A549 (cell line): ENCODE measurements at regions not wholly inside any gene's neighbourhood (a gene's known extent, or its start where the extent isn't known, plus 50 kb on each side); places are given as distances from the start of the nearest gene placed in this dataset.

Source experiments
- ATAC-seq, 2 experiments: fragments of 200-7000 bp in 1 of 2; fragments of >200 bp in 1 of 2; cut with Nextera tagmentation in 1 of 2; cut with Tn5 transposase in 1 of 2; 3 replicates each; pipeline versions ENCODE4 v1.8.0 to v1.9.1; 2018 to 2020; ENCODE audit warnings: mild to moderate bottlenecking in 1 of 2, moderate library complexity in 1 of 2
- CTCF ChIA-PET: fragments of 300-600 bp; sonication (Branson Sonifier 250); formaldehyde crosslinking; extraction: SDS; loops from one replicate; lab custom pipeline; 2021; ENCODE audit warnings: antibody characterized with exemption, inconsistent platforms; lab: Yijun Ruan, JAX
- POLR2A ChIA-PET: fragments of 350-600 bp; formaldehyde crosslinking; extraction: SDS; loops from one replicate; lab custom pipeline; 2021; ENCODE audit warnings: antibody characterized with exemption, inconsistent platforms; lab: Yijun Ruan, JAX
- DNase-seq, 2 experiments: peaks; one replicate each; pipeline versions ENCODE4 v3.0.0 to v3.0.0-alpha.2; 2011 to 2016; ENCODE audit warnings: low read depth in 1 of 2, low spot score in 1 of 2
- FAIRE-seq: peaks from 2 replicates; lab custom pipeline; 2011; peaks lifted over from hg19 to GRCh38; lab: Jason Lieb, UNC
- H3K27ac ChIP-seq, 2 experiments: fragments of >200 bp; sonication (Bioruptor Twin); formaldehyde crosslinking; 3 replicates each; pipeline ENCODE4 v1.5.1; 2016 to 2017
- H3K4me1 ChIP-seq: fragments of >200 bp; sonication (Bioruptor Twin); formaldehyde crosslinking; 3 replicates; pipeline ENCODE4 v1.6.1; 2016
- H3K4me2 ChIP-seq: fragments of >200 bp; sonication (Bioruptor Twin); formaldehyde crosslinking; 3 replicates; pipeline ENCODE4 v1.6.1; 2016
- H3K4me3 ChIP-seq: fragments of >200 bp; sonication (Bioruptor Twin); formaldehyde crosslinking; 3 replicates; pipeline ENCODE4 v1.5.1; 2016
- H3K9me3 ChIP-seq: fragments of >200 bp; sonication (Bioruptor Twin); formaldehyde crosslinking; 3 replicates; pipeline ENCODE4 v1.6.1; 2016
- BHLHE40 ChIP-seq: IDR thresholded peaks from 2 replicates; pipeline ENCODE4 v1.6.1; 2012; ENCODE audit warnings: low read depth, low read length, inconsistent platforms
- CHD2 ChIP-seq: fragments of 150-350 bp; IDR thresholded peaks from 2 replicates; pipeline ENCODE4 v1.6.1; 2014; ENCODE audit warnings: low read length; ENCODE audit not compliant: partially characterized antibody
- CHD4 ChIP-seq: fragments of 200-600 bp; sonication (generic); IDR thresholded peaks from 2 replicates; pipeline ENCODE4 v1.6.1; 2016; ENCODE audit warnings: antibody characterized with exemption, mild to moderate bottlenecking, borderline replicate concordance
- ESRRA ChIP-seq: fragments of 150-350 bp; IDR thresholded peaks from 2 replicates; pipeline ENCODE4 v1.6.1; 2014; ENCODE audit warnings: mild to moderate bottlenecking, low read length, borderline replicate concordance
- HDAC2 ChIP-seq: fragments of 200-600 bp; sonication (generic); IDR thresholded peaks from 2 replicates; pipeline ENCODE4 v1.6.1; 2016
- HEYL ChIP-seq: fragments of 250-450 bp; sonication (Bioruptor Pico); IDR thresholded peaks from 2 replicates; pipeline ENCODE4 v1.8.0; 2021; ENCODE audit warnings: mild to moderate bottlenecking, moderate library complexity
- HOXB13 ChIP-seq: fragments of 250-450 bp; sonication (Bioruptor Pico); IDR thresholded peaks from 2 replicates; pipeline ENCODE4 v1.5.0; 2020; ENCODE audit warnings: low read depth, mild to moderate bottlenecking, moderate library complexity
- JUN ChIP-seq, 2 experiments: fragments of >200 bp; sonication (Bioruptor Twin); formaldehyde crosslinking; IDR thresholded peaks; 2 replicates in 1 of 2; 3 replicates in 1 of 2; pipeline ENCODE4 v1.6.1; 2016 to 2017
- KDM1A ChIP-seq: fragments of 200-600 bp; sonication (generic); IDR thresholded peaks from 2 replicates; pipeline ENCODE4 v1.6.1; 2016; ENCODE audit warnings: low read depth, mild to moderate bottlenecking
- KDM5A ChIP-seq: fragments of 200-600 bp; sonication (generic); IDR thresholded peaks from 2 replicates; pipeline ENCODE4 v1.6.1; 2016; ENCODE audit warnings: antibody characterized with exemption, mild to moderate bottlenecking
- MAFK ChIP-seq: fragments of 450-650 bp; IDR thresholded peaks from 2 replicates; pipeline ENCODE4 v1.6.1; 2014; ENCODE audit not compliant: partially characterized antibody
- MAZ ChIP-seq: fragments of 150-350 bp; IDR thresholded peaks from 2 replicates; pipeline ENCODE4 v1.6.1; 2014; ENCODE audit warnings: antibody characterized with exemption, low read depth, low read length, borderline replicate concordance
- MYC ChIP-seq: IDR thresholded peaks from 2 replicates; pipeline ENCODE4 v1.6.1; 2012; ENCODE audit warnings: mild to moderate bottlenecking, inconsistent platforms, low read length, improper control_type of control experiment, borderline replicate concordance
- POLR2AphosphoS2 ChIP-seq: conservative IDR thresholded peaks from 2 replicates; pipeline ENCODE4 v1.6.1; 2012; ENCODE audit warnings: low read length, improper control_type of control experiment, inconsistent platforms
- RAD21 ChIP-seq, 2 experiments: fragments of >200 bp in 1 of 2; sonication (Bioruptor Twin) in 1 of 2; formaldehyde crosslinking in 1 of 2; IDR thresholded peaks in 1 of 2; conservative IDR thresholded peaks in 1 of 2; 2 replicates in 1 of 2; 3 replicates in 1 of 2; pipeline ENCODE4 v1.6.1; 2012 to 2018; ENCODE audit warnings: inconsistent platforms in 1 of 2
- RCOR1 ChIP-seq: fragments of 150-350 bp; IDR thresholded peaks from 2 replicates; pipeline ENCODE4 v1.6.1; 2014; ENCODE audit warnings: antibody characterized with exemption, low read length, low read depth
- RFX5 ChIP-seq: fragments of 450-650 bp; IDR thresholded peaks from 2 replicates; pipeline ENCODE4 v1.7.1; 2014; ENCODE audit warnings: antibody characterized with exemption, mild to moderate bottlenecking, moderate library complexity
- SMC3 ChIP-seq: fragments of >200 bp; sonication (Bioruptor Twin); formaldehyde crosslinking; IDR thresholded peaks from 3 replicates; pipeline ENCODE4 v1.6.1; 2018; ENCODE audit warnings: inconsistent platforms
- SREBF2 ChIP-seq: fragments of 450-650 bp; IDR thresholded peaks from 2 replicates; pipeline ENCODE4 v1.6.1; 2014; ENCODE audit warnings: mild to moderate bottlenecking, moderate library complexity
- ZFP36 ChIP-seq: fragments of 450-650 bp; IDR thresholded peaks from 2 replicates; pipeline ENCODE4 v1.6.1; 2014; ENCODE audit warnings: borderline replicate concordance; ENCODE audit not compliant: partially characterized antibody
- WGBS: methylation state at CpG from one replicate; pipeline ENCODE4 v1.1.6; 2017; ENCODE audit errors: missing lambda C conversion rate; 5-methylcytosine and 5-hydroxymethylcytosine counted together
- TF ChIP-seq, protein P1 (sequence below): fragments of 200-600 bp; sonication (generic); IDR thresholded peaks from 2 replicates; pipeline ENCODE4 v1.6.1; 2016; ENCODE audit warnings: antibody characterized with exemption, mild to moderate bottlenecking, moderate library complexity
- TF ChIP-seq, protein P2 (sequence below): fragments of >200 bp; sonication (Bioruptor Twin); formaldehyde crosslinking; IDR thresholded peaks from 2 replicates; pipeline ENCODE4 v1.6.1; 2016
- TF ChIP-seq, protein P3 (sequence below): fragments of 150-350 bp; IDR thresholded peaks from 2 replicates; pipeline ENCODE4 v1.6.1; 2014; ENCODE audit warnings: low read depth, mild to moderate bottlenecking, low read length

DNA sequence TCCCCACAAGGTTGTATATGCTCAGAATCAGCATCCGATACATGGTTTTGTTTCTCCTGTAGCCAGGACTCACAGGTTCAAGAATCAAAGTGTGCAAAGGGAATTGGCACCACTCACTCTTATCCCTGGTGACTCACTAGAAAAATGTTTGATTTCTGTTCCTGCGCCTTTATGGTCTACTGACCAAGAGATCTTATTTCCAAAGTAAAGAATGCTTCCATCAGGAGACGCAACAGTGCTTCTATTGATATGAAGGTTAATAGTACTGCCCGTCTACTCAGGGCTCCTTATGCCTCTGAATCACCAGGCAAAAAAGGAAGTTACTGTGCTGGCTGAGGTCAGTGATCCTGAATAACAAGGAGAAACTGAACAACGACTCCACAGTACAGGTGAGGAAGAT is 1392.0 kb upstream of the PRMT6 start (continued):
- TF ChIP-seq, protein P1, sequence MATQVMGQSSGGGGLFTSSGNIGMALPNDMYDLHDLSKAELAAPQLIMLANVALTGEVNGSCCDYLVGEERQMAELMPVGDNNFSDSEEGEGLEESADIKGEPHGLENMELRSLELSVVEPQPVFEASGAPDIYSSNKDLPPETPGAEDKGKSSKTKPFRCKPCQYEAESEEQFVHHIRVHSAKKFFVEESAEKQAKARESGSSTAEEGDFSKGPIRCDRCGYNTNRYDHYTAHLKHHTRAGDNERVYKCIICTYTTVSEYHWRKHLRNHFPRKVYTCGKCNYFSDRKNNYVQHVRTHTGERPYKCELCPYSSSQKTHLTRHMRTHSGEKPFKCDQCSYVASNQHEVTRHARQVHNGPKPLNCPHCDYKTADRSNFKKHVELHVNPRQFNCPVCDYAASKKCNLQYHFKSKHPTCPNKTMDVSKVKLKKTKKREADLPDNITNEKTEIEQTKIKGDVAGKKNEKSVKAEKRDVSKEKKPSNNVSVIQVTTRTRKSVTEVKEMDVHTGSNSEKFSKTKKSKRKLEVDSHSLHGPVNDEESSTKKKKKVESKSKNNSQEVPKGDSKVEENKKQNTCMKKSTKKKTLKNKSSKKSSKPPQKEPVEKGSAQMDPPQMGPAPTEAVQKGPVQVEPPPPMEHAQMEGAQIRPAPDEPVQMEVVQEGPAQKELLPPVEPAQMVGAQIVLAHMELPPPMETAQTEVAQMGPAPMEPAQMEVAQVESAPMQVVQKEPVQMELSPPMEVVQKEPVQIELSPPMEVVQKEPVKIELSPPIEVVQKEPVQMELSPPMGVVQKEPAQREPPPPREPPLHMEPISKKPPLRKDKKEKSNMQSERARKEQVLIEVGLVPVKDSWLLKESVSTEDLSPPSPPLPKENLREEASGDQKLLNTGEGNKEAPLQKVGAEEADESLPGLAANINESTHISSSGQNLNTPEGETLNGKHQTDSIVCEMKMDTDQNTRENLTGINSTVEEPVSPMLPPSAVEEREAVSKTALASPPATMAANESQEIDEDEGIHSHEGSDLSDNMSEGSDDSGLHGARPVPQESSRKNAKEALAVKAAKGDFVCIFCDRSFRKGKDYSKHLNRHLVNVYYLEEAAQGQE, result no peak
- no peak for TF ChIP-seq MAZ
- no peak for TF ChIP-seq HDAC2
- TF ChIP-seq CHD4, result no peak
- TF ChIP-seq MAFK, result no peak
- no peak for TF ChIP-seq SMC3
- TF ChIP-seq HEYL (CRISPR knock-in tag), result no peak
- TF ChIP-seq ESRRA, result no peak
- TF ChIP-seq POLR2AphosphoS2, result no peak

DNA sequence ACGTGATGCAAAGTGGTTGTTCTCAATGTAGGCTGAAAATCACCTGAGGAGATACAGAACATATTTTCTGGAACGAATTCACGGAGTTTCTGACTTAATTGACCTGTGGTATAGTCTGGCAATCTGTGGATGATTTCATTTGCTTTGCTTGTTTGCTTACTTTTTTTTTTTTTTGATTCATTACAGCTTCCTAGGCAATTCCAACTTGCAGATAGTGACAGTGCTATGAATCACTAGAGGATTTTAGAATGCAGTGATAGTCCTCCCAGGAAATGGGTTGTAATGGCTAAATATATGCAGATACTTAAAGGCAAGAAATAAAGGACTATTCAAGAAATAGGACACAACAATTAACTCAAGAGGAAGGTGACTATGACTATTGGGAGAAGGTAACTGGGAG is 1378.1 kb upstream of the PRMT6 start:
- H3K4me2 ChIP-seq, result no peak overlapping the region

DNA sequence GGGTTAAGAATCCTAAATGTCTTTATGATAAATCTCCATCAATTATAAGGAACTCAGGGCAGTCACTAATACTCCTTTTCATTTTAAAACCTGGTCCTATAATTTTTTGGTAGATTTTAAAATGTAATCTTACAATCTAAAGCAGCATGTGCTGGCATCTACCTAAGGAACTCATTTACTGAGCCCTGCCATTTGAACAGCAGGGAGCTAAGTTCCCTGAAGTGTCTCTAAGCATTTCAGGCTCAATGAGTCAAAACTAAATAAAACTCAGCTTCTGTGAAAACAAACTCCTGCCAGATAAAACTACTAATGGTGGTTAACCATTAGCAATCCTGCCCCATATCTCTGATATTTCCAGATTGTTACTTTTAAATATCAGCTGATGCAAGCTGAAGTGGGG is 1371.8 kb upstream of the PRMT6 start:
- no peaks in the 10 kb centered on the region for H3K9me3 ChIP-seq
- H3K4me3 ChIP-seq, result no peak overlapping the region
- CTCF ChIA-PET, result no interaction called here
- H3K4me2 ChIP-seq, result no peak overlapping the region
- no peak for ATAC-seq
- TF ChIP-seq SREBF2 (no peak), HDAC2 (no peak), BHLHE40 (no peak), CHD4 (no peak), HEYL (CRISPR knock-in tag) (no peak), MYC (no peak), ESRRA (no peak), RAD21 (conservative IDR thresholded peaks at IDR 0.05 in 1 of 2, IDR thresholded peaks at IDR 0.05 in 1 of 2) (no peak), JUN (IDR thresholded peaks at IDR 0.05) (no peak), KDM5A (no peak), ZFP36 (no peak), KDM1A (no peak), HOXB13 (CRISPR knock-in tag) (no peak), POLR2AphosphoS2 (no peak), CHD2 (no peak)
- TF ChIP-seq, protein P2, sequence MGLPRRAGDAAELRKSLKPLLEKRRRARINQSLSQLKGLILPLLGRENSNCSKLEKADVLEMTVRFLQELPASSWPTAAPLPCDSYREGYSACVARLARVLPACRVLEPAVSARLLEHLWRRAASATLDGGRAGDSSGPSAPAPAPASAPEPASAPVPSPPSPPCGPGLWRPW, result no peak
- TF ChIP-seq, all 56 proteins: peak for 0
- POLR2A ChIA-PET, result no interaction called here
- H3K4me1 ChIP-seq, result no peaks in the 10 kb centered on the region
- FAIRE-seq (no peak), DNase-seq (no peak)
- H3K27ac ChIP-seq, result no peak overlapping the region

More for the DNA sequence above, 1378.1 kb upstream of the PRMT6 start:
- 1% methylated on average over 3 of the region's 3 CpGs for WGBS
- TF ChIP-seq, protein P3, sequence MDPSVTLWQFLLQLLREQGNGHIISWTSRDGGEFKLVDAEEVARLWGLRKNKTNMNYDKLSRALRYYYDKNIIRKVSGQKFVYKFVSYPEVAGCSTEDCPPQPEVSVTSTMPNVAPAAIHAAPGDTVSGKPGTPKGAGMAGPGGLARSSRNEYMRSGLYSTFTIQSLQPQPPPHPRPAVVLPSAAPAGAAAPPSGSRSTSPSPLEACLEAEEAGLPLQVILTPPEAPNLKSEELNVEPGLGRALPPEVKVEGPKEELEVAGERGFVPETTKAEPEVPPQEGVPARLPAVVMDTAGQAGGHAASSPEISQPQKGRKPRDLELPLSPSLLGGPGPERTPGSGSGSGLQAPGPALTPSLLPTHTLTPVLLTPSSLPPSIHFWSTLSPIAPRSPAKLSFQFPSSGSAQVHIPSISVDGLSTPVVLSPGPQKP, result no peak
- TF ChIP-seq, protein P1, result no peak
- no peak for TF ChIP-seq RCOR1
- TF ChIP-seq RFX5, result no peak
- TF ChIP-seq HDAC2, result no peak
- no peak for TF ChIP-seq KDM1A
- H3K9me3 ChIP-seq, result no peaks in the 10 kb centered on the region
- no peaks in the 10 kb centered on the region for H3K4me1 ChIP-seq
- FAIRE-seq (no peak), ATAC-seq (no peak), DNase-seq (no peak)
- no peak overlapping the region for H3K4me3 ChIP-seq
- H3K27ac ChIP-seq, result no peak overlapping the region
- ChIA-PET CTCF (no interaction called here), POLR2A (no interaction called here)
